ENCODE measurements at regions not wholly inside any gene's neighbourhood (a gene's known extent, or its start where the extent isn't known, plus 50 kb on each side); places are given as distances from the start of the nearest gene placed in this dataset.
A peak's percentile ranks its signal among the peaks of the same experiment; 100 is the strongest.

DNA sequence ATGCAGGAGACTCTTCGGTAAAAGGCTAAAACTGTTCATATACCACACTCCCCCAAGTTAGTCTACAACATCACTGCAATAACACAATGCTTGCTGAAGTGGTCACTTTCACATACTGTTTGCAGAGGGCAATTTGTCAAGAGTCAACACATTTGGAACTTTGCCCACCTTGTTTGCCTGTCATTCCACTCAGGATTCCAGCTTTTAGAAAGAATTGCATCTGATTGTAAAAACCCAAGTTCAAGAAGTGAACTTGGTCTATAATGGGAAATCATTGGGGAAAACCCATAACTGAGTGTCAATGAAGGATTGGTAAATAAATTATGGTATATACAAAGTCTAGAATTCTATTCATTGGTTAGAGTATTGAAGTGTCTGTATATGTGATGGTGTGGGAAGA is 120.5 kb downstream of the GADD45G start:
- DNase-seq, result no peak

DNA sequence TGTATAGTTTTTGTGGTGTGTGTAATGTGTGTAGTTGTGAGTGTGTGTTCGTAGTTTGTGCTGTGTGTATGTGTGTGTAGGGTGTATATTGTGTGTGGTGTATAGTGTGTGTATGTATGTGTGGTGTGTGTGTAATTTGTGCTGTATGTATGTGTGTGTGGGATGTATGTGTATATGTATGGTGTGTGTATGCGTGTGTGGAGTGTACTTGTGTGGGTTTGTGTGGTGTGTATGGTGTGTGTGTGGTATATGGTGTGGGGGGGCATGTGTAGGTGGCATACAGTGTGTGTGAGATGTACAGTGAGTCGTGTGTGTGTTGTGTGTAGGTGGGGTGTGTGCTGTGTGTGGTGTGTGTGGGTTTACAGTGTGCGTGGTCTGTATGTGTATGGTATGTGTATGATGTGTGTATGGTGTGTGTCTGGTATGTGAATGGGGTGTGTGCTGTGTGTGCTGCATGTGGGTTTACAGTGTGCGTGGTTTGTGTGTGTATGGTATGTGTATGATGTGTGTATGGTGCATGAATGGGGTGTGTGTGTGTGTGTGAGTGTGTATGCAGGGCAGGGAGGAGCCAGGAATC is 125.2 kb downstream of the GADD45G start:
- DNase-seq, result no peak

DNA sequence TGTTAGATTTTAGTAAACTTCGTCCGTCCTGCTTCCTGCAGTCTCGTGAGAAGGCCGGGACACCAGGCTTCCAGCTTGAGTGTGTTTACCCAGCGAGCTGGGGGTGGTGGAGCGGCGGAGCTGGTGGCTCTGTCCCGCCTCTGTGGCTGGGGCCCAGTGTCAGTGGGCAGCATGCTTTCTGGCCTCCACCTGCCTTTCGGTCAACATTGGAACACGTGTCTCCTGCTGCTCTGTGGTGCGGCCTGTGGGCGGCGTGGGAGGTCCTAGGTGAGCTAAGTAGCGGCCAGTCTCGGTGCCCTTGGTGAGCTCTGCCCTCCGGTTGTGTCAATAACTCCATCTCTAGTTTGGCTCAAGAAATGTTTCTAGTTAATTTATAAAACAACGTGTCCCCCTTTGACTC is 125.9 kb downstream of the GADD45G start:
- peak; percentile 6 for DNase-seq

DNA sequence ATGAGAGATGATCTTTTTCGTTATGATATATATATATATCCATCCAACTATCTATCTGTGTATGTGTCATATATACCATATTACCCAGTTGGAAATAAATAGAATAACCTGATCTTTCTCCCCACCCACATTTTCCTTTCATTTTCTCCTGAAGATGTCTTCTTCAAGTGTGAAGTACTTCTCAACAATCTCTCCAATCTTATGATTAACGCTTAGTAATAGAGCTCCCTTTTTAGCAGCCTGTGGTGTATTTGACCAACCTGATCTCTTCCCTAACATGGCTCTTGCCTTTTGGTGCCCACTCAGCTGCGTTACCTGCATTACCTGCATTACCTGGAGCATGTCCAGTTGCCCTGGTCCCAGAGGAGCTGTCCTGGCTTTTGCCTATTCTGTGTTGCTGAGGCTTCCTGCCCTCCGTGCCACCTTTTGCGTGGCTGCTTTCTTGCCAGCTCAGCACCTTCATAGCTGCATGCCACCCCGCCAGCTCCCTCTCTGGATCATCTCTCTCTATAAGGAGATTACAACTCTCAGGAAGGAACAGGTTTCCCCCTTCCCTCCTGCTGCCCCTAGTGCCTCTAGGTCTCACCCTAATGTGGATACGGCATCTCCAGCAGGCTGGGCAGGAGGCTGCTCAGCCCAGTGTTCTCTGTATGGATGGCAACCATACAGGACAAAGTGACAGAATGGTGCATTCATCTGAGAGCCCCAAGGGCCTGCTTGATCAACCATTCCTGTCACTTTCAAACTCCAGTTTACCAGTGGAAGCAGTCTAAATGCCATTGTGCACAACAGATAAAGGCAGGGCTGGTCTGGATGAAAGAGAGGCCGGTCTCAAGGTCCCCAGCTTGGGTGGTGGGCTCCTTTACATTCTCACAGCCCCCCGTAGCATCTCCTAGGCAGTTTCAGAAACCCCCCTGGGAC is 126.7 kb downstream of the GADD45G start:
- DNase-seq, result peak; percentile 8

DNA sequence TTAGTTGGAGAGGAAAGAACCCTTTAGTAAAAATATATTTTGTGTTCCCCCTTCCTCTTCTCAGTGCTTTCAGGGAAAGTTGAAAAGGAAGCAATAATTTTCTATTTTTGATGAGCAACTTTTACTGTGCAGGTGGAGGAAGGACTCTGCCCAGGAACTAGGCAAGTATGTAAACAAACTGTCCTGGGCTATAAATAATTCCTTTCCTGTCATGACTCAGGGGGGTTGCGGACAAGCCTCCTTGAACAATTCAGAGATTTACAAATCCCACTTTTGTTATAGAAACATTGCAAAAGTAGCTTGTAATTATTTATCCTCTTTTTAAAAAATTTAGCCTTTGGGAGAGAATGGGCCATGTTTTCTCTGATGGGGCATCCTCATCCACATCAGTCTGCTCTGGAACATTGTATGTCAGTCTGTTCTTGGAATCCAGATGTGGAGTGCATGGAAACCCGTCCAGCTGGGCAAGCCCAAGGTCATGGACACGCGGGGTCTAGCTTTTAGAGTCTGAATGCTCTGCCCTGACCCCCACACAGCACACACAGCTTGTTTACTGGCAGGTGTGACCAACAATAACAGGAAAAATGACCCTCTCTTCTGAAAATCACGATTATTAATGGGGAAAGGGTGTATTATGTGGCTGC is 127.6 kb downstream of the GADD45G start:
- no peak for DNase-seq

DNA sequence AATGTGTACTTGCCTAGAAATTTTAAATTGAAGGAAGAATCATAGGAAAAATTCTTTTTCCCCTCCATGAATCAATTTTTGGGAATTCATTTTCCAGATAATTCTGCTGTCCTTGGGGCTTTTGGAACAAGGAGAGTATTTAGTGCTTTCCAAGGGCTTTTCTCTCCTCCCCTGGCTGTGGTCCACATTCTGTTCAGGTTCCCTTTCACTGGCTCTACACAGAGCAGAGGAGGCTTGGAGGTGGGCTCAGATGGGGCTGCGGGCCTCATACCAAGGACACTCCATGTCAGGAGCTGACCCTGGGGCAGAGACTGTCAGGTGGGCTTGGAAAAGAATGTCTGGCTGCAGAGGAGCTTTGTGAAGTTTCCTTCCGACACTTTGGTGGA is 128.1 kb downstream of the GADD45G start:
- no peak for DNase-seq

DNA sequence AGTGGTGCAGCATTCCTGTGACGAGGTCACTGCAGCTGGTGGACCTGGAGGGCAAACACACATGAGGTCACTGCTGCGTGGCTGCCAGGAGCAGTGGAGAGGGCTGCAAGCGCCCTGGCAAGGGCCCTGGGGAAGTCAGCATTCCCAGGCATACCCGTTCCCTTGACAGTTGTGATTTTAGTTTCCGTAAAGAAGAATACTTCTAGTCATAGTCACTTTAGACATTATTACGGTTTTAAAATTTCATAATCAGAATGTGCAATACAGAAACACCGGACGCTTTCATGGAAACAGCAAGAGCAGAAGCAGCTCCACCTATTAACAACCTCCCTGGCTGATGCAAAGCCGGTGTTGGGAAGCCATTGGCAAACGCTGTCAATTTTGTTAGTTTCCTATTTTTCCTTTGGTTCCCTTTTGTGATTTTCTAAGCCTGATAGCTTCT is 129.8 kb downstream of the GADD45G start:
- no peak for DNase-seq

DNA sequence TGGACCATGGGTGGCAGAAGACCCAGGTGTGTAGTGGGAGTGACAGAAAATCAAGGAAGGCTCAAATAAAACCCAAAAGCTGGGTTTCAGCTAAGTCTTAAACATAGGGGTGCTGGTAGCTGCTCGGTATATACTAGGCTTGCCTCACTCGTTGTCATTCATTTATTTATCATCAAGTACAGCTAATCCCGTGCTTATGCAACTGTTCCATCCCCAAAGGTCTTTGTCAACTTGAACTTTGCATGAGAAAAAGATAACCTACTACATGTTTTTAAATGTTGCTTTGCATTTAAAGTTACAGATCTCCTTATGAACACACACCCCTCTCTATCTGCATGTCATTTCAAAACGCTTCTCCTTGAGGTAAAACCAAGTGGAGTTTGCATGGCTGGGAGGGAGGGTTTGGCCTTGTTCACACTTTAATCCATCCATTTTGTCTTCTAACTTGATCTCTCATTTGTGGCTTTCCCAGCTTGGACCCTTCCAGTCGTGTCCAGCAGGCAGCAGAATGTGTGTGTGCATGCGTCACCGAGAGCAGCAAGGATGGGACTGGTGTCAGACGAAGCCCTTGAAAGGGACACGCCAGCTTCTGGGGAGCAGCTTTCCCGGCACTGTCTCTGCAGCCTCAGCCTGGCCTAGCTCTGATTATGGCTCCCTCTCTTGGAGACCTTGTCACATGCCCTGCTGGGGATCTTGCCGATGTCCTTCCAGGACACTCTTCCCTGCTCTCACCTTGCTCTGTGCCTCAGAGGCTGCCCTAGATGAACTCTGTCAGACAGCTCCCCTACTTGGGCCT is 133.5 kb downstream of the GADD45G start:
- no peak for DNase-seq

DNA sequence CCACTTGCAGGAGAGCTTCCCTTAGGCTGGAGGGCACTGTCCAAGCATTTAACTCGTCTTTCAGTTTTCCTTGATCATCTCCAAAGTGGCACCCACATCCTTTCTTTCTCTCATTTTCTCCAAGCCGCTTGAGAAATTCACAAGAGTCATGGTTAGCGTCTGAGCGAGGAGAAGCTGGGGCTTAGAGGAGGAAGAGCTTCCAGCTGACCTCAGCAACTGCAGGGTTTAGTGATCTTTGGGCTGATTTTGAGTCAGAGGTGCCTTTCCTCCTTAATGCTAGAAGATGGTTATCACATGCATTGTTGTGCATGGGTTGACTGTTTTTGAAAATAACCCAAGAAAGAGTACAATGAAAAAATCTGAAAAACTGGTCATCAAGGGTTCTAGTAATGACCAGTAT is 134.7 kb downstream of the GADD45G start:
- peak; percentile 41 for DNase-seq

DNA sequence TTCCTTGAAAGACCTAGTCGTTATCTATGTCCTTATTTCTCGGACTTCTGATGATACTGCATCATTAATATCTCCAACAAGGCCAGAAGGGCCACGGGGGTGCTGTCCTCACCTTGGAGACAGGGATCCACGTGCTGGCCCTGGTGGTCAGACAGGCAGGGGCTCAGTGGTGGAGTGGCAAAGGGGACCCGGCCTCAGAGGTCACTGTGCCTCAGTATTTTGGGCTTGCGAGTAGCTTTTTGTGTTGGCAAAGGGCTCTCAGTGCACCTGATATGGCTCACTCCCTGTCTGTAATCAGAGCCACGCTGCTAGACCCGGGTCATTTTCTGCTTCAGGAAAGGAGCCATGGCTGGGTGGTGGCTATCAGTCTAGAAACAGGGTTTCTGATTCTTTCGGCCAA is 135.1 kb downstream of the GADD45G start:
- DNase-seq, result no peak

DNA sequence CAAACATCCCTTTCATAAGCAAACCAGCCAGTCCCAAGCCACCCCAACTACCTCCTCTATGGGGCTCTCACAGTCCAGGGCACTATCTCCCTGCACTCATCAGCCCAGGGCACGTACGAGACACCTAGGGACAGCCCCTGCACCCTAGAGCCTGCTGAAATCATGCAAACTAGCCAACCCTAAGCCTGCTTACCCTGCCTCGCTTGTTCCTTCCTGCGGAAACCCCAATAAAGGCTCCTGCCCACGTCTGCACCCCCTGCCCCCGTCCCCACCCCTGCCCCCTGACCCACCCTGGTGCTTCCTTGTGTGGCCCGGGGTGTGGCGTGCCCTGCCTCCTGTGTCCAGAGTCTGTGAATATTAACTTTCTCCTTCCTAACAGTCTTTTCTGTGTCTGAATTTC is 135.9 kb downstream of the GADD45G start:
- peak; percentile 65 for DNase-seq

DNA sequence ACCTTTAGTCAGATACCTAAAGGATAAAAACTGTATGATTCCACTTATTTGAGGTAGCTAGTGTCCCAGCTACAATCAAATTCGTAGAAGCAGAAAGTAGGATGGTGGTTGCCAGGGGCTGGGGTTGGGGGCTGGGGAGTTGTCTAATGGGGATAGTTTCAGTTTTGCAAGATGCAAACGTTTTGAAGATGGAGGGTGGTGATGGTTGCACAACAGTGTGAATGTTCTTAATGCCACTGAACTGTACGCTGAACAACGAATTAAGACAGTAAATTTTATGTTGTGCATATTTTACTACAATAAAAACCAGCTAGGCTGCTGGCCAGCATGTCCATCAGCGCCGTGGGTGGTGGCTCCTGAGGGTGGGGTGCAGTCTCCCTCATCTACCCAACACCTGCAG is 137.8 kb downstream of the GADD45G start:
- DNase-seq, result no peak

DNA sequence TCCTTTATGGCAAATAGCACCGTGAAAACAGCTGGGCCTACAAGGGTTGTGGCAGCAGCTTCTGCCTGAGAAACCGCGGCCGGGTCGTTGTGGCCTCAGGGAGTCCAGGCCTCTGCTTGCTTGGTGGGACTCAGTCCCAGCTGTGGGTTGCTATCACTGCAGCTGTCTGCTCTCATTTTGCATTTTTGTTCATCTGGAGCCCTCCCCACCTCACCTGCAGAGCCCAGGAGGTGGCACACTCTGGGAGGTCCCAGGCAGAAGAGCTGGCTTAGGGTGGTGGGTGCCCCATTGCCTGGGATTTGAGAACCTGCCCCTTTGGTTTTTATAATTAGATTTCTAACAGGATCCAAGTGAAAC is 138.4 kb downstream of the GADD45G start:
- DNase-seq, result peak; percentile 37

DNA sequence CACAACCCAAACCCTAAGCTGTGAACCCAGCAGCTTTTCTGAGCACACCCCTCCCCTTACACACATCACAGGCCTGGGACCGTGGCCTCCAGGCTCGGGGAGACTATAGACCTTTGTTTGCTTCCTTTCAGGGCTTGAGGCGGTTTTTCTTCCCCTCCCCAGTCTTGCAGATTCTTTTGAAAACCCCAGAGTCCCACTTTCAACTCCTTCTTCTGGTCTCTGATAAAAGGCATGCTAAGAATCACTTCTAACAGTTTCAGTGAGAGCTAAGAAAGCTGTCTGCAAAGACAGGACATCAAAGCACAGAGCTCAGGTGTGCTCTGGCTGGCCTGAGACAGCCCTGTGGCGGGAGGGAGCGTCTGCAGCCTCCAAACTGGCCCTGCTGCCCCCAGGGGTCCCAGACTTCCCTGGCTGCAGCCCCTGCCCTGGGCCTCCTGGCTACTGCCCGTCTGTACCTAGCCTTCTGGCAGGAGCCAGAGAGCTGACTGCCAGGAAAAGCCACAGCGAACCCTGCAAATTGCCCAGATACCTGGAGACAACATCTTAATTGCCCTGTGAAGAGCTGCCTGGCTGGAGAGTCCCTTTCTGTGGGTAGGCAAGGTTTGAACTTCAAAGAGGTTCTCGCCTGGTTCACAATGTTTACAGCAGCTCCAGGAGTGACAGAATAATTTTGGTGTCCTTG is 138.9 kb downstream of the GADD45G start:
- peak; percentile 52 for DNase-seq

DNA sequence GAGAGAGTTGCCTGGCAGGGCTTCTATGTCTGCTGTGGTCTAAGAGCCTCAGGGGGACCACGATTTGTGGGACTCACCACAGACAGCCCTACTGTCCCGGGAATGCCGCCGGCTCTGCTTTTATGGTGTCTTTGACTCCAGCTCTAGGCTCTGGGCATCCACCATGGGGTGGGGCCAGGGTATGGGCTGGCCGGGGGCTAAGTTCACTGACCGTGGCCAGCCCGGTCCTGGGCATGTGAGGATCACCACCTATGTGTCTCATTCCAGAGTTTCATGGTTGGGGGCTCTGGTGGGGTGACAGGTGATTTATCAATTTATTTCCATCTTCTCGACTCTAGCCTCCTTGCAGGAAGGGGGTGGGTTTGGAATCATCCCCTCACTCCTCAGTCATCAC is 139.4 kb downstream of the GADD45G start:
- DNase-seq, result no peak

DNA sequence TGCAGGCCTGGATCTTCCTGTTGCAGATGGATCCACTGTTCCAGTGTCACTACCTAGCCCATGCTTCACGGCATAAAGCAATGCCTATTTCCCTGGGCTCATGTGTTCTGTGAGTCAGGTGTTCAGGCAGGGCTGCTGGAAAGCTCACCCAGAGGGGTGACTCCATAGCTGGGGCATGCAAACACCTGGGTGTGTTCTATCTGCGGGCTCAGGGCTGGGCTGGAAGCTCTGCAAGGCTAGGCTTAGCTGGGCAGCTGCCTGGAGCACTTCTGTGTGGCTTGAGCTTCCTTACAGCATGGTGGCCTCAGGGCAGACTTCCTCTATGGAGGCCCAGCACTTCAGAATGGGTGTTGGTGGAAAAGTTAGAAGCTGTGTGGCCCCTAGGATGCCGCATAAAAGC is 139.9 kb downstream of the GADD45G start:
- no peak for DNase-seq

DNA sequence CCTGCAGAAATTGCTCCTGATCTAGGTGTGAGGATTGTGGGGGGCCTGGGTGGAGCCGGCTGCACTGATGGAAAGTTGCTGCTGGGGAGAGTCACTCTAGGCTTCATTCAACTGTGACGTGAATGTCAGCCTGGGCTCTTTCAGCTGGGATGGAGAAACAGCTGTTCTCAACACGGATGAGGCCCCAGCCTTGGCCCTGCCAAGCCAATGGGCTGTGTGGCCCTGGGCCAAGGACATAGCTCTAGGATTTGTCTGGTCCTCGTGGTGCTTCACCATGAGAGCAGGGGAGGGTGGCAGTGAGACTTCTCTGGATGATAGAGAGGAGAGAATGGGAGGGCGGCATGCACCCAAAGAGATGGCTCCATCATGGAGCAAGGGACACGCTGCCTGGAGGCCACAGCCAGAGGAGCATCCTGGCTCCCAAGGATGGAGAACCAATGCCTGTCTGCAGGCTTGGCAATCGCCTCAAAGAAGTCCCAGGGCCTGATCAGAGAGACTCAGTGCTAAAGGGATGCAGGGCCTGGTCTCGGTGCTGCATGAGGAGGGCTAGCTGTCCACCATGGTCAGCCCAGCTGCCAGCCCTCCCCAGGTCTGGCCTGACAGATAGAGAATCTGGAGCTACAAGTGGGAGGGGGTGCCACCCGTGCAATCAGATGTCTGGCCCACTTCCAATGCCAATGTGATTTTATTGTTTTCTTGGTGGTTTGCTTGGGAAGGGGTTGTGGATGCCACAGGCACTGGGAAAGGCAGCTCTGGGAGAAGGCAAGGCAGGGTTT is 141.0 kb downstream of the GADD45G start:
- no peak for DNase-seq

DNA sequence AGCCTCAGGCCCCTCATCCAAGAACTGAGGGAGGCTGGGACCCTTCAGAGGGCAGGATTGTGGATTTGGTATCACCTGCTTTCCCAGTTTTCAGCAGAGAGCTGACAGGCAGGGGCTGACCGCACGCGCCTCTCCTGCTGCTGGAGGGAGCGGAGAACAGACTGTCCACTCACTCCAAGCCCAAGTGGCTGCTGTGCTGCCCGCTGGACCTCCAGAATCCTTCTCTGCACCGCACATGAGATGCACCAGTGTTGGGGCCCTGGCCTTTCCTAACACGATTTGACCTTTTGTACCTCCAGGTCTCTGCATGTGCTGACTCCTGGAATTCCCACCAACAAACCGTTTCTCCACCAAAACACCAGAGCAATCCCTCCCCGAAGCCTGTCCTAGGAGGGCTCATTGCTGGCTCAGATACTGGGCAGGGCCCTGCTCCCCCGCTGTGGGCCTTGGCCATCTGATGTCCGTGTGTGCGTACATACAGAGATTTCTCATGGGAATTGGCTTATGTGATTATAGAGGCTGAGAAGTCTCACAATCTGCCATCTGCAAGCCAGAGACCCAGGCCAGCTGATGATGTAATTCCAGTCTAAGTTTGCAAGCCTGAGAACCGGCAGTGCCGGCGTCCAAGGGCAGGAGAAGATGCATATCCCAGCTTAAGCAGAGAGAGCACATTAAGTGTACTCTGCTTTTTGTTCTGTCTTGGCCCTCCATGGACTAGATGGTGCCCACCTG is 141.7 kb downstream of the GADD45G start:
- no peak for DNase-seq

DNA sequence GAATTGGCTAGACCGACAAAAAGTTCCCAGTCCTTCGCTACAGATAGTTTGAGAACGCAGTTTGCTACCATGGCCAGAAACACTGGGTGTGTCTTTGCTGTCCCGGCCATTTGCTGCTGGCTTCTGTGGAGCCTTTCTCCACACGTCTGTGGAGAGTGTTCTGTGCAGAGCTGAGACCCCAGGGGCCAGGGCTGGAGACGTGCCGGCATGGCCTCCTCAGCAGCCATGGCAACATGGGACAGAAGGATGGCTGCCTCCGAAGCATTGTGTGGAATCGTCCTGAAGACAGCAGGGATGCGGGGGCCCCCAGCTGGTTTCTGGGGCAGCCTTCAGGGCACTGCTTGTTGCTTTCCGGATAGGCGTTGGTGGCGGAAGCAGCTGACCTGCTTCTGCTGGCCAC is 142.8 kb downstream of the GADD45G start:
- no peak for DNase-seq

DNA sequence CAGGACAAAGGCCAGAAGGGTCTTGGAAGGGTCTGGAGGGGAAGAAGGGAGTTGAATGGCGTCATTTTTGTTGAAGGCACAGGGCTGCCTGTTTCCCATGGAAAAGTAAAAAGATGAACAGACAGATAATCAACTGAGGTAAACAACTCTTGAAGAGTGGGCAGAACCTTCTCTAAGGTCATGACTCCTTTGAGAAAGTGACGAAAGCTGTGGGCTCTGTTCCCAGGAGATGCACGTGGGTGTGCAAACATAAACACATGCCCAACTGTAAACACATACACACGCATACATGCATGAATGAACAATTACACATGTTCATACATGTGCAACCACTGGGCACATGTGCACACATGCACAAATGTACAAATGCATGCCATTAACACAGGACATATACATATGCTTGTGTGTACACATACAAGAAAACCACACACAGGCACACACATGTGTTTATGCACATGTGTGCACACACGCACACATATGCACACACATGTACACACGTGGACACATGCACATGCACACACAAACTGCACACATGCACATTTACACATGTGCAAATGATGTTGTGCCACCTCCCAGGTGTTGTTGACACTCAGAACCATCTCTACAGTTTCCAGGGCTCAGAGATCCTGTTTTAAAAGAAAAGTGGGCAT is 143.3 kb downstream of the GADD45G start:
- no peak for DNase-seq
